ENCODE measurements at regions not wholly inside any gene's neighbourhood (a gene's known extent, or its start where the extent isn't known, plus 50 kb on each side); places are given as distances from the start of the nearest gene placed in this dataset.

DNA sequence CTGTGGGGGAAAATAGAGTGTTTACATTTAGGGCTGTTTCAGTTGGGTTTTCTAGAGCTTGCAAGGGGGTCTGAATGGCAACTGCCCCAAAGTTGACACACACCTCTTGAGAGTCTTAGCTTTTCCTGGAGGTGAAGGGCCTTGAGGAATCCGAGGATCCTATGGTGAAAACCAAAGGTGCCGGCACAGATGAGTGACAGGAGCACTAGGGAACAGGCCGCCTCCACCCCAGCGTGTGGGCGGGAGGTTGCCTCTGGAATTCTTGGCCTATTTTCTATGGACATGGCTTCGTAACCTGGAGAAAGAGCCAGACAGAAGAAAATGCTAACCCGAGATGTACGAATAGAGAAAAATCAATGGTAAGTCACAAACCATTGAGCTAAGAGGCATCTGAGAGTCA, 283.2 kb upstream of the FOXQ1 start:
- no peak for TF ChIP-seq CTCF (IDR thresholded peaks at IDR 0.05; ENCODE audit: unreplicated experiment)
- Mint-ChIP-seq H3K27me3 (ENCODE audit: unreplicated experiment) (no peaks in the 10 kb centered on the region), H3K4me3 (ENCODE audit: low read depth, unreplicated experiment) (no peak overlapping the region), H3K36me3 (ENCODE audit: insufficient read depth, unreplicated experiment) (no peaks in the 10 kb centered on the region), H3K9me3 (ENCODE audit: low read depth, unreplicated experiment) (peaks cover 4% of the 10 kb centered on the region), H3K4me1 (ENCODE audit: low read depth, unreplicated experiment) (peaks cover 8% of the 10 kb centered on the region), H3K27ac (ENCODE audit: unreplicated experiment) (no peak overlapping the region)
- BruUV-seq (replicated peaks), result no TSS peak
- CTCF ChIA-PET, result no interaction called here
- DNase-seq, result no peak
- intact Hi-C loops (cut with micrococcal nuclease; ENCODE audit: unreplicated experiment), result no loop called here

- no peaks in the 10 kb centered on the region for H3K36me3 Mint-ChIP-seq (ENCODE audit: insufficient read depth, unreplicated experiment)
- H3K27ac Mint-ChIP-seq (ENCODE audit: unreplicated experiment), result peak overlapping the region; percentile 36
- no peak for DNase-seq
- no peaks in the 10 kb centered on the region for H3K27me3 Mint-ChIP-seq (ENCODE audit: unreplicated experiment)
- no peak for TF ChIP-seq CTCF (IDR thresholded peaks at IDR 0.05; ENCODE audit: unreplicated experiment)
- CTCF ChIA-PET, result interaction anchor here (0.6 kb wide), 1 partner anchor 336 kb away, joined by 7 read pairs; no protein-coding TSS in a partner anchor
- intact Hi-C loops (cut with micrococcal nuclease; ENCODE audit: unreplicated experiment), result no loop called here
- H3K9me3 Mint-ChIP-seq (ENCODE audit: low read depth, unreplicated experiment), result peaks cover 4% of the 10 kb centered on the region
- BruUV-seq (replicated peaks), result no TSS peak
- H3K4me1 Mint-ChIP-seq (ENCODE audit: low read depth, unreplicated experiment), result peaks cover 8% of the 10 kb centered on the region
- no peak overlapping the region for H3K4me3 Mint-ChIP-seq (ENCODE audit: low read depth, unreplicated experiment)
Observed at GRCh38 chr6:1027795-1028569, 283.9 kb upstream of the FOXQ1 start.

DNA sequence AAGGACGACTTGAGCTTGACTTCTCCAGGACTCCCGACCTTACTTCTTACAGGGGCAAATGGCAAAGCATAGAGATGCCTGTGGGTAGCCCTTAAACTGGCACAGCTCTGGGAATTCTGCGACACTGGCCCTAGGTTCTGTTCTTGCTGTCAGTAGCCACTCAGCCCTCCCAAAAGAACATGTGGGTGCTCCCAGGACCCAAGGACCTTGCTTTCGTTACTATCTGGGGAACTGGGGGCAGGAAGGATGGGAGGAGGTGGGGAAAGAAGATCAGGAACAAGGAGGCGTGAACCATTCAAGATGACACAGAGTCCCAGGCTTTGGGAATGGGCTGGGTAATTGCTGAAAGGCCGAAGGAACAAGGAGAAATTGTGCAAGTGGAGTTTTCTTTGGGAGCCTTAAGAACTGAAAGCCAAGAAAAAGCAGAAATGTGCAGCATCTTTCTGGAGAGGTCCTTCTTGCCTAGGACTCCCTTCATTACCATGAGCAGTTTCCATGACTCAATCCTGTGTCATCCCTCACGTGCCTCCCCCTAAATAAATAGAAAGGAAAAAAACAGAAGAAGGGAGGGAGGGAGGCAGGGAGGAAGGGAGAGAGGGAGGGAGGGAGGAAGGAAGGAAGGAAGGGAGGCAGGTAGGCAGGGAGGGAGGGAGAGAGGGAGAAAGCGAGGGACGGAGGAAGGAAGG, 284.6 kb upstream of the FOXQ1 start:
- CTCF ChIA-PET, result no interaction called here
- H3K4me1 Mint-ChIP-seq (ENCODE audit: low read depth, unreplicated experiment), result peaks cover 8% of the 10 kb centered on the region
- intact Hi-C loops (cut with micrococcal nuclease; ENCODE audit: unreplicated experiment), result no loop called here
- no peaks in the 10 kb centered on the region for H3K36me3 Mint-ChIP-seq (ENCODE audit: insufficient read depth, unreplicated experiment)
- no peak for DNase-seq
- no TSS peak for BruUV-seq (replicated peaks)
- peaks cover 4% of the 10 kb centered on the region for H3K9me3 Mint-ChIP-seq (ENCODE audit: low read depth, unreplicated experiment)
- no peak for TF ChIP-seq CTCF (IDR thresholded peaks at IDR 0.05; ENCODE audit: unreplicated experiment)
- H3K27me3 Mint-ChIP-seq (ENCODE audit: unreplicated experiment), result no peaks in the 10 kb centered on the region
- no peak overlapping the region for H3K4me3 Mint-ChIP-seq (ENCODE audit: low read depth, unreplicated experiment)
- peak overlapping the region; percentile 36 for H3K27ac Mint-ChIP-seq (ENCODE audit: unreplicated experiment)

DNA sequence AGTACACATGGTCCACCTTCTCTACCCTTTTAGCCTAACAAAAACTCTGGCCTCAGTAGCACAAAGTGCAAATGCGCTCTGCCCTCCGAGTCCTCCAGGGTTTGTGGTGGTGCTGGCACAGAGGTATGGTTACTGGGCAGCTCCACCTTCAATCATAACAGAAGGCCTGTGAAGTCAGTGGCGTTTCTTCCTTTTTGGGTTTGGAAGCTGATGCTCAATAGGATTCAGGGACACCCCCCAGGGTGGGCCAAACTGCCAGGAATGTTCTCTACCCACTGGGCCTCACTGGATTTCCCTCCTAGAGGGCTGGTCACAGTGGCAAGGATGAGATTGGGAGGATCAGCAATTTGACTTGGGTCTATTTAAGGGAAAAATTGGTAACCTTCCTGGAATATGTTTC, 286.1 kb upstream of the FOXQ1 start:
- peaks cover 8% of the 10 kb centered on the region for H3K4me1 Mint-ChIP-seq (ENCODE audit: low read depth, unreplicated experiment)
- intact Hi-C loops (cut with micrococcal nuclease; ENCODE audit: unreplicated experiment), result no loop called here
- TF ChIP-seq CTCF (IDR thresholded peaks at IDR 0.05; ENCODE audit: unreplicated experiment), result no peak
- CTCF ChIA-PET, result no interaction called here
- no peak overlapping the region for H3K27ac Mint-ChIP-seq (ENCODE audit: unreplicated experiment)
- BruUV-seq (replicated peaks), result no TSS peak
- DNase-seq, result no peak
- no peak overlapping the region for H3K4me3 Mint-ChIP-seq (ENCODE audit: low read depth, unreplicated experiment)
- no peaks in the 10 kb centered on the region for H3K27me3 Mint-ChIP-seq (ENCODE audit: unreplicated experiment)
- no peaks in the 10 kb centered on the region for H3K36me3 Mint-ChIP-seq (ENCODE audit: insufficient read depth, unreplicated experiment)
- H3K9me3 Mint-ChIP-seq (ENCODE audit: low read depth, unreplicated experiment), result no peaks in the 10 kb centered on the region
